HG02763 (cell line): ENCODE measurements at regions not wholly inside any gene's neighbourhood (a gene's known extent, or its start where the extent isn't known, plus 50 kb on each side); places are given as distances from the start of the nearest gene placed in this dataset.
A peak's percentile ranks its signal among the peaks of the same experiment; 100 is the strongest.
"Not testable (repeated sequence)": the region's sequence is repeated elsewhere in the genome, so short reads cannot be mapped to it uniquely, and the experiment has no call there.

Source experiments
- ATAC-seq: cut with Tn5 transposase; IDR thresholded peaks from one replicate; pipeline ENCODE4 v1.9.1; 2021; ENCODE audit warnings: mild to moderate bottlenecking, moderate library complexity; ENCODE audit not compliant: unreplicated experiment

- ATAC-seq = no peak
Measured at GRCh38 chr7:19307554-19307953, 162.3 kb upstream of the FERD3L start.

GRCh38 chr7:19305698-19306097, 160.5 kb upstream of the FERD3L start:
- ATAC-seq = no peak

GRCh38 chr7:19304086-19304485, 158.9 kb upstream of the FERD3L start:
- ATAC-seq = no peak

- no peak for ATAC-seq
Measured at GRCh38 chr7:19302731-19303130, 157.5 kb upstream of the FERD3L start.

GRCh38 chr7:19296617-19297016, 151.4 kb upstream of the FERD3L start:
- peak; percentile 42 for ATAC-seq

- ATAC-seq = no peak
Measured at GRCh38 chr7:19295376-19295775, 150.2 kb upstream of the FERD3L start.

GRCh38 chr7:19294619-19295018, 149.4 kb upstream of the FERD3L start:
- ATAC-seq = no peak

- ATAC-seq = no peak
Measured at GRCh38 chr7:19293431-19293830, 148.2 kb upstream of the FERD3L start.

- no peak for ATAC-seq
Measured at GRCh38 chr7:19290968-19291367, 145.7 kb upstream of the FERD3L start.

GRCh38 chr7:19290066-19290465, 144.8 kb upstream of the FERD3L start:
- no peak for ATAC-seq

- no peak for ATAC-seq
Measured at GRCh38 chr7:19284596-19285300, 139.5 kb upstream of the FERD3L start.

- ATAC-seq = no peak
Measured at GRCh38 chr7:19284136-19284535, 138.9 kb upstream of the FERD3L start.

- no peak for ATAC-seq
Measured at GRCh38 chr7:19275000-19275399, 129.8 kb upstream of the FERD3L start.

GRCh38 chr7:19272329-19272728, 127.1 kb upstream of the FERD3L start:
- ATAC-seq = not testable (repeated sequence)

GRCh38 chr7:19269301-19269700, 124.1 kb upstream of the FERD3L start:
- no peak for ATAC-seq

- ATAC-seq = no peak
Measured at GRCh38 chr7:19268737-19269136, 123.5 kb upstream of the FERD3L start.

GRCh38 chr7:19262826-19263225, 117.6 kb upstream of the FERD3L start:
- no peak for ATAC-seq

GRCh38 chr7:19249281-19249680, 104.1 kb upstream of the FERD3L start:
- ATAC-seq = no peak

- no peak for ATAC-seq
Measured at GRCh38 chr7:19248681-19249080, 103.5 kb upstream of the FERD3L start.

GRCh38 chr7:19248115-19248514, 102.9 kb upstream of the FERD3L start:
- no peak for ATAC-seq

GRCh38 chr7:19247017-19247416, 101.8 kb upstream of the FERD3L start:
- no peak for ATAC-seq

GRCh38 chr7:19242246-19242645, 97.0 kb upstream of the FERD3L start:
- ATAC-seq = no peak

GRCh38 chr7:19239951-19240350, 94.7 kb upstream of the FERD3L start:
- ATAC-seq = no peak
